Natural killer cell (primary cell): ENCODE measurements at regions not wholly inside any gene's neighbourhood (a gene's known extent, or its start where the extent isn't known, plus 50 kb on each side); places are given as distances from the start of the nearest gene placed in this dataset.

Experiments
- ATAC-seq, 3 donors: fragments of 150-1000 bp in 2 of 3; fragments of 200-7000 bp in 1 of 3; cut with Tn5 transposase; 1 replicate in 1 of 3; 2 replicates in 2 of 3; pipeline ENCODE4 v1.10.0; 2021; ENCODE audit warnings: mild to moderate bottlenecking in 2 of 3, moderate library complexity in 2 of 3
- DNase-seq, 2 donors: peaks; one replicate each; pipeline versions ENCODE4 v3.0.0 to v3.0.0-alpha.2; 2013 to 2021; ENCODE audit warnings: mixed read lengths in 1 of 2
- H3K27ac ChIP-seq: one replicate; pipeline ENCODE4 v1.5.1; 2013; ENCODE audit warnings: mild to moderate bottlenecking, low read length
- H3K27me3 ChIP-seq: one replicate; pipeline ENCODE4 v1.6.1; 2013; ENCODE audit warnings: low read length; ENCODE audit not compliant: control insufficient read depth, insufficient read depth
- H3K36me3 ChIP-seq: one replicate; pipeline ENCODE4 v1.6.1; 2013; ENCODE audit warnings: low read length; ENCODE audit not compliant: control insufficient read depth, insufficient read depth
- H3K4me1 ChIP-seq: one replicate; pipeline ENCODE4 v1.6.1; 2013; ENCODE audit warnings: low read length; ENCODE audit not compliant: control insufficient read depth, insufficient read depth
- H3K4me3 ChIP-seq: one replicate; pipeline ENCODE4 v1.5.1; 2013; ENCODE audit warnings: low read length
- H3K9me3 ChIP-seq: one replicate; pipeline ENCODE4 v1.6.1; 2013; ENCODE audit warnings: low read length; ENCODE audit not compliant: control insufficient read depth, insufficient read depth
- H3K27ac Mint-ChIP-seq, 2 donors: one replicate each; pipeline ENCODE4 v1.8.0; 2022; ENCODE audit warnings: mild to moderate bottlenecking in 2 of 2, mixed read lengths in 2 of 2, moderate library complexity in 1 of 2
- H3K27me3 Mint-ChIP-seq, 2 donors: one replicate each; pipeline ENCODE4 v1.8.0; 2022; ENCODE audit warnings: low read depth in 2 of 2, mixed read lengths in 2 of 2
- H3K36me3 Mint-ChIP-seq: one replicate; pipeline ENCODE4 v1.8.0; 2022; ENCODE audit warnings: mixed read lengths
- H3K4me1 Mint-ChIP-seq, 2 donors: one replicate each; pipeline ENCODE4 v1.8.0; 2022; ENCODE audit warnings: mixed read lengths in 2 of 2
- H3K4me3 Mint-ChIP-seq: one replicate; pipeline ENCODE4 v1.8.0; 2022; ENCODE audit warnings: mild to moderate bottlenecking, moderate library complexity, mixed read lengths
- H3K9me3 Mint-ChIP-seq, 2 donors: one replicate each; pipeline ENCODE4 v1.8.0; 2022; ENCODE audit warnings: mixed read lengths in 2 of 2
- CTCF ChIP-seq: fragments of 200-600 bp; IDR thresholded peaks from one replicate; pipeline ENCODE4 v1.8.0; 2022; ENCODE audit warnings: antibody characterized with exemption
- WGBS: methylation state at CpG from one replicate; pipeline ENCODE4 v1.1.7; 2013; ENCODE audit warnings: missing lambda C conversion rate; ENCODE audit not compliant: insufficient coverage; 5-methylcytosine and 5-hydroxymethylcytosine counted together
- intact Hi-C: fragments of 100-400 bp; cut with micrococcal nuclease; formaldehyde crosslinking; loops from one replicate; pipeline ENCODE4 v1.14.2; 2022

- Histone ChIP-seq H3K9me3 (no peaks in the 10 kb centered on the region), H3K27ac (peak overlapping the region; percentile 64), H3K36me3 (no peaks in the 10 kb centered on the region), H3K4me3 (no peak overlapping the region), H3K4me1 (peaks cover 51% of the 10 kb centered on the region), H3K27me3 (no peaks in the 10 kb centered on the region)
- Mint-ChIP-seq H3K27me3 (no peaks in the 10 kb centered on the region), H3K36me3 (no peaks in the 10 kb centered on the region), H3K27ac (peak overlapping the region; percentile 91 to 93), H3K4me3 (peak overlapping the region; percentile 78), H3K9me3 (no peaks in the 10 kb centered on the region), H3K4me1 (peaks cover 83 to 84% of the 10 kb centered on the region in 2 donors)
- 30% methylated on average over 6 of the region's 6 CpGs for WGBS
- TF ChIP-seq CTCF: no peak
- ATAC-seq (peak; percentile 75 to 88 (median 85)), DNase-seq (peak; percentile 37 to 84)
- intact Hi-C loops: loop anchor here (2.0 to 10.0 kb wide), 2 partner anchors 21 to 163 kb away; partner anchors contain the start of gene ITGB1
These were observed 159.8 kb upstream of the ITGB1 start for GRCh38 chr10:33117816-33118215.

- DNase-seq (peak in 1 of 2 donors; percentile 36), ATAC-seq (peak; percentile 1 to 2 (median 2))
- no peaks in the 10 kb centered on the region for H3K27me3 Mint-ChIP-seq
- peaks cover 84% of the 10 kb centered on the region in 2 donors for H3K4me1 Mint-ChIP-seq
- no peaks in the 10 kb centered on the region for H3K9me3 Mint-ChIP-seq
- H3K4me1 ChIP-seq: peaks cover 54% of the 10 kb centered on the region
- H3K27me3 ChIP-seq: no peaks in the 10 kb centered on the region
- H3K9me3 ChIP-seq: no peaks in the 10 kb centered on the region
- H3K36me3 ChIP-seq: no peaks in the 10 kb centered on the region
- H3K36me3 Mint-ChIP-seq: no peaks in the 10 kb centered on the region
- H3K4me3 Mint-ChIP-seq: peak overlapping the region; percentile 78
- 96% methylated on average over 4 of the region's 6 CpGs for WGBS
- peak overlapping the region; percentile 91 to 93 for H3K27ac Mint-ChIP-seq
- H3K4me3 ChIP-seq: no peak overlapping the region
- peak overlapping the region; percentile 61 for H3K27ac ChIP-seq
- TF ChIP-seq CTCF: no peak
- intact Hi-C loops: loop anchor here (10.0 kb wide), 1 partner anchor 162 kb away; the partner anchor contains the start of gene ITGB1
These were observed 159.2 kb upstream of the ITGB1 start for GRCh38 chr10:33117230-33117629.

GRCh38 chr10:33115738-33116719 is 158.0 kb upstream of the ITGB1 start:
- intact Hi-C loops: loop anchor here (10.0 kb wide), 1 partner anchor 161 kb away; the partner anchor contains the start of gene ITGB1
- no peaks in the 10 kb centered on the region for H3K36me3 Mint-ChIP-seq
- TF ChIP-seq CTCF: no peak
- peak in 1 of 2 donors; percentile 73 for DNase-seq
- Histone ChIP-seq H3K36me3 (no peaks in the 10 kb centered on the region), H3K4me3 (no peak overlapping the region), H3K27ac (no peak overlapping the region), H3K4me1 (peaks cover 63% of the 10 kb centered on the region), H3K27me3 (no peaks in the 10 kb centered on the region), H3K9me3 (no peaks in the 10 kb centered on the region)
- 81% methylated on average over 20 of the region's 20 CpGs for WGBS
- H3K9me3 Mint-ChIP-seq: no peaks in the 10 kb centered on the region
- peaks cover 90 to 91% of the 10 kb centered on the region in 2 donors for H3K4me1 Mint-ChIP-seq
- peak overlapping the region; percentile 31 for H3K4me3 Mint-ChIP-seq
- peak overlapping the region; percentile 35 to 93 for H3K27ac Mint-ChIP-seq
- ATAC-seq: no peak
- no peaks in the 10 kb centered on the region for H3K27me3 Mint-ChIP-seq
